Caco-2 (cell line): ENCODE measurements at regions not wholly inside any gene's neighbourhood (a gene's known extent, or its start where the extent isn't known, plus 50 kb on each side); places are given as distances from the start of the nearest gene placed in this dataset.

ENCODE experiments used
- BruUV-seq: library from RNA; stranded (reverse); fragments of 400-500 nt; replicated peaks from 2 replicates; lab custom pipeline; 2021; lab: Mats Ljungman, UMichigan
- CTCF ChIA-PET: fragments of 300-600 bp; sonication (Branson Sonifier 250); formaldehyde crosslinking; loops from one replicate; lab custom pipeline; 2022; ENCODE audit warnings: antibody characterized with exemption; lab: Charles Lee
- POLR2A ChIA-PET: fragments of 300-600 bp; sonication (Branson Sonifier 250); formaldehyde crosslinking; loops from one replicate; lab custom pipeline; 2022; ENCODE audit warnings: antibody characterized with exemption; lab: Charles Lee
- DNase-seq, 2 experiments: peaks; one replicate each; pipeline versions ENCODE4 v3.0.0 to v3.0.0-alpha.2; 2020 to 2022
- H3K27me3 ChIP-seq: replicated peaks from 2 replicates; pipeline ENCODE4 v1.6.0; 2011; ENCODE audit warnings: low read length; ENCODE audit not compliant: control insufficient read depth, insufficient read depth
- H3K36me3 ChIP-seq: 2 replicates; pipeline ENCODE4 v1.5.1; 2011; ENCODE audit warnings: low read length; ENCODE audit not compliant: control insufficient read depth, insufficient read depth
- H3K4me1 ChIP-seq: fragments of 250-450 bp; sonication (Bioruptor Pico); 2 replicates; pipeline ENCODE4 v1.5.1; 2020; ENCODE audit warnings: mild to moderate bottlenecking
- H3K4me3 ChIP-seq: 2 replicates; pipeline ENCODE4 v1.5.1; 2011; ENCODE audit warnings: low read depth, mild to moderate bottlenecking, control low read depth, low read length
- H3K9me3 ChIP-seq: fragments of 250-450 bp; sonication (Bioruptor Pico); 2 replicates; pipeline ENCODE4 v1.5.1; 2020; ENCODE audit warnings: mild to moderate bottlenecking, moderate library complexity
- H3K27ac Mint-ChIP-seq: one replicate; pipeline ENCODE4 v1.8.0; 2022; ENCODE audit warnings: mixed read lengths; ENCODE audit not compliant: unreplicated experiment
- H3K27me3 Mint-ChIP-seq: one replicate; pipeline ENCODE4 v1.8.0; 2022; ENCODE audit warnings: mixed read lengths; ENCODE audit not compliant: insufficient read depth, unreplicated experiment
- H3K36me3 Mint-ChIP-seq: one replicate; pipeline ENCODE4 v1.8.0; 2022; ENCODE audit warnings: mild to moderate bottlenecking, mixed read lengths; ENCODE audit not compliant: insufficient read depth, unreplicated experiment
- H3K4me1 Mint-ChIP-seq: one replicate; pipeline ENCODE4 v1.8.0; 2022; ENCODE audit warnings: low read depth, mixed read lengths; ENCODE audit not compliant: unreplicated experiment
- H3K4me3 Mint-ChIP-seq: one replicate; pipeline ENCODE4 v1.8.0; 2022; ENCODE audit warnings: mild to moderate bottlenecking, moderate library complexity, mixed read lengths; ENCODE audit not compliant: unreplicated experiment
- H3K9me3 Mint-ChIP-seq: one replicate; pipeline ENCODE4 v1.8.0; 2022; ENCODE audit warnings: mixed read lengths; ENCODE audit not compliant: unreplicated experiment
- CTCF ChIP-seq, 2 experiments: fragments of 200-600 bp in 1 of 2; IDR thresholded peaks; 1 replicate in 1 of 2; 2 replicates in 1 of 2; pipeline versions ENCODE4 v1.5.1 to v1.8.0; 2011 to 2022; ENCODE audit warnings: antibody characterized with exemption in 1 of 2, control low read depth in 1 of 2, inconsistent platforms in 1 of 2, low read depth in 1 of 2, low read length in 1 of 2, mild to moderate bottlenecking in 1 of 2, moderate library complexity in 1 of 2; ENCODE audit not compliant: insufficient read depth in 1 of 2, severe bottlenecking in 1 of 2, unreplicated experiment in 1 of 2
- intact Hi-C: fragments of 100-400 bp; cut with micrococcal nuclease; formaldehyde crosslinking; loops from one replicate; pipeline ENCODE4 v1.10.0; 2022; ENCODE audit not compliant: unreplicated experiment

- no peaks in the 10 kb centered on the region for H3K36me3 ChIP-seq
- no peaks in the 10 kb centered on the region for H3K9me3 Mint-ChIP-seq
- intact Hi-C loops = no loop called here
- no peak overlapping the region for H3K4me3 ChIP-seq
- POLR2A ChIA-PET = no interaction called here
- H3K4me3 Mint-ChIP-seq = no peak overlapping the region
- H3K4me1 Mint-ChIP-seq = no peaks in the 10 kb centered on the region
- no peaks in the 10 kb centered on the region for H3K4me1 ChIP-seq
- no peaks in the 10 kb centered on the region for H3K9me3 ChIP-seq
- H3K27me3 Mint-ChIP-seq = no peaks in the 10 kb centered on the region
- no TSS peak for BruUV-seq
- H3K27me3 ChIP-seq = no peaks in the 10 kb centered on the region
- no peak for DNase-seq
- no peak for TF ChIP-seq CTCF (IDR thresholded peaks at IDR 0.05; ENCODE audit: insufficient read depth in 1 of 2, low read depth in 1 of 2, low read length in 1 of 2, severe bottlenecking in 1 of 2, unreplicated experiment in 1 of 2)
- H3K27ac Mint-ChIP-seq = no peak overlapping the region
- CTCF ChIA-PET = no interaction called here
- H3K36me3 Mint-ChIP-seq = peaks cover 6% of the 10 kb centered on the region
Measured at GRCh38 chr9:70478963-70479641, 64.6 kb upstream of the KLF9 start.

- Histone ChIP-seq H3K36me3 (no peaks in the 10 kb centered on the region), H3K4me3 (no peak overlapping the region), H3K4me1 (no peaks in the 10 kb centered on the region), H3K9me3 (no peaks in the 10 kb centered on the region), H3K27me3 (no peaks in the 10 kb centered on the region)
- ChIA-PET CTCF (no interaction called here), POLR2A (no interaction called here)
- H3K4me3 Mint-ChIP-seq = no peak overlapping the region
- DNase-seq = no peak
- BruUV-seq = no TSS peak
- no peak overlapping the region for H3K27ac Mint-ChIP-seq
- H3K4me1 Mint-ChIP-seq = no peaks in the 10 kb centered on the region
- no peaks in the 10 kb centered on the region for H3K9me3 Mint-ChIP-seq
- peaks cover 6% of the 10 kb centered on the region for H3K36me3 Mint-ChIP-seq
- no peak for TF ChIP-seq CTCF (IDR thresholded peaks at IDR 0.05; ENCODE audit: insufficient read depth in 1 of 2, low read depth in 1 of 2, low read length in 1 of 2, severe bottlenecking in 1 of 2, unreplicated experiment in 1 of 2)
- intact Hi-C loops = no loop called here
- no peaks in the 10 kb centered on the region for H3K27me3 Mint-ChIP-seq
Measured at GRCh38 chr9:70477907-70478480, 63.5 kb upstream of the KLF9 start.

GRCh38 chr9:70477146-70477745, 62.8 kb upstream of the KLF9 start:
- no peak overlapping the region for H3K27ac Mint-ChIP-seq
- ChIA-PET CTCF (no interaction called here), POLR2A (no interaction called here)
- no peaks in the 10 kb centered on the region for H3K4me1 Mint-ChIP-seq
- no peaks in the 10 kb centered on the region for H3K27me3 ChIP-seq
- H3K36me3 ChIP-seq = no peaks in the 10 kb centered on the region
- no peaks in the 10 kb centered on the region for H3K4me1 ChIP-seq
- no peaks in the 10 kb centered on the region for H3K27me3 Mint-ChIP-seq
- intact Hi-C loops = no loop called here
- H3K9me3 ChIP-seq = no peaks in the 10 kb centered on the region
- H3K36me3 Mint-ChIP-seq = peaks cover 6% of the 10 kb centered on the region
- no peak overlapping the region for H3K4me3 Mint-ChIP-seq
- no peak for TF ChIP-seq CTCF (IDR thresholded peaks at IDR 0.05; ENCODE audit: insufficient read depth in 1 of 2, low read depth in 1 of 2, low read length in 1 of 2, severe bottlenecking in 1 of 2, unreplicated experiment in 1 of 2)
- no peaks in the 10 kb centered on the region for H3K9me3 Mint-ChIP-seq
- BruUV-seq = no TSS peak
- no peak overlapping the region for H3K4me3 ChIP-seq
- no peak for DNase-seq
